Activated naive CD4-positive, alpha-beta T cell treated with anti-CD3 and anti-CD28 coated beads, Interleukin-2, amount 50 U/mL, for 24 hours (primary cell): ENCODE measurements at regions not wholly inside any gene's neighbourhood (a gene's known extent, or its start where the extent isn't known, plus 50 kb on each side); places are given as distances from the start of the nearest gene placed in this dataset.

Experiments used
- H3K27ac Mint-ChIP-seq: one replicate; pipeline ENCODE4 v1.8.0; 2021; ENCODE audit warnings: mild to moderate bottlenecking, mixed read lengths
- H3K27me3 Mint-ChIP-seq: one replicate; pipeline ENCODE4 v1.8.0; 2021; ENCODE audit warnings: mixed read lengths
- H3K36me3 Mint-ChIP-seq: one replicate; pipeline ENCODE4 v1.8.0; 2021; ENCODE audit warnings: mixed read lengths
- H3K4me1 Mint-ChIP-seq: one replicate; pipeline ENCODE4 v1.8.0; 2021; ENCODE audit warnings: mixed read lengths
- H3K4me3 Mint-ChIP-seq: one replicate; pipeline ENCODE4 v1.8.0; 2021; ENCODE audit warnings: mild to moderate bottlenecking, mixed read lengths
- H3K9me3 Mint-ChIP-seq: one replicate; pipeline ENCODE4 v1.8.0; 2021; ENCODE audit warnings: mixed read lengths

DNA sequence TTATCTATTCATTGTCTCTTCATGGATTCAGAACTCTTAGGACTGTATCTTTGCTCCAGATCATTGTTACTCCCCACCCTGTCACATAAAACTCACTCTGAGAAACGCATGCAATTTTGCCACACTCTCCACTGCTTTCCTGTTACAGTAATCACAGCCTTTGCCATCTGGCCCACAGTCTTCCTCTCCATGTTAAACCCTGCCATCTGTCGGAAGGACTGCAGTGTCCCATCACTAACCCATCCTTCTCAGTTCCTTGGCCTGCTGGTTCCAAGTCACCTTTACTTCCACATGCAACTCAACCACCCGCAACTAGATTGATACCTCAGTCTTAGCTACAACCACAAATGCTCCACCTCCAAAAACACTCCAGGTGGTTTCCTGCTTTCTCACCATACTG lies 308.7 kb upstream of the FAM241A start:
- H3K27ac Mint-ChIP-seq, result no peak overlapping the region
- peaks cover 2% of the 10 kb centered on the region for H3K27me3 Mint-ChIP-seq
- H3K4me3 Mint-ChIP-seq, result no peak overlapping the region
- H3K4me1 Mint-ChIP-seq, result no peaks in the 10 kb centered on the region
- H3K9me3 Mint-ChIP-seq, result no peaks in the 10 kb centered on the region
- no peaks in the 10 kb centered on the region for H3K36me3 Mint-ChIP-seq

DNA sequence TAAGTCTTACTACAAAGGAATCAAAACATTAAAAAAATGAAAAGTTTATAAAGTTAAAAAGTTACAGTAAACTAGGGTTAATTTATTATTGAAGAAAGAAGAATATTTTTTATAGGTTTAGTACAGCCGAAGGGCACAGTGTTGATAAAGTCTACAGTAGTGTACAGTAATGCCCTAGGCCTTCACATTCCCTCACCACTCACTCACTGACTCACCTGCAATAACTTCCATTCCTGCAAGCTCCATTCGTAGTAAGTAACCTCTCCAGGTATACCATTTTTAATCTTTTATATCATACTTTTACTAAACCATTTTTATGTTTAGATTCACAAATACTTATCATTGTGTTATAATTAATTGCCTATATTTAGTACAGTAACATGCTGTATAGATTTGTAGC lies 307.5 kb upstream of the FAM241A start:
- Mint-ChIP-seq H3K27me3 (peaks cover 2% of the 10 kb centered on the region), H3K4me3 (no peak overlapping the region), H3K36me3 (no peaks in the 10 kb centered on the region), H3K4me1 (no peaks in the 10 kb centered on the region), H3K9me3 (no peaks in the 10 kb centered on the region), H3K27ac (no peak overlapping the region)

DNA sequence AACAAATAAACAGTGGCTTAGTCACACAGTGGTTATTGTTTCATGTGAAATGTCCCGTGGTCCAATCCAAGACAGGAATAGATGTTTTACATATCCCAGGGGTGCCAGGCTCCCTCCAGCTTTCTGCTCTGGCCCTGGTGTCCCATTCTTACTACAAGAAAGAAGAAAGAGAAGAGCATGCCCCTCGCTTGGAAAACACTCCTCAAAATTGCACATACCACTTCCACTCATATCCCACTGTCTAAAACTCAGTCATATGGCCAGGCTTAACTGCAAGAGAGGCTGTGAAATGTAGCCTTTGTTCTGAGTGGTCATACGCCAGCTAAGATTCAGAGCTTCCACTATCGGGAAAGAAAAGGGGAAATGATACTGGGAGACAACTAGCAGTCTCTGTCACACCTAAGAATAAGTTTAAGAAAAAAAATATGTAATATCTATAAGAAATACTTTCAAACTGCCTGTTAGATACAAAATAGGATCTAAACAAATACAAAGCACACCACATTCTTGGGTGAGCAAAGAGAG lies 306.8 kb upstream of the FAM241A start:
- Mint-ChIP-seq H3K36me3 (no peaks in the 10 kb centered on the region), H3K9me3 (no peaks in the 10 kb centered on the region), H3K4me3 (no peak overlapping the region), H3K27me3 (peaks cover 2% of the 10 kb centered on the region), H3K27ac (no peak overlapping the region), H3K4me1 (no peaks in the 10 kb centered on the region)

DNA sequence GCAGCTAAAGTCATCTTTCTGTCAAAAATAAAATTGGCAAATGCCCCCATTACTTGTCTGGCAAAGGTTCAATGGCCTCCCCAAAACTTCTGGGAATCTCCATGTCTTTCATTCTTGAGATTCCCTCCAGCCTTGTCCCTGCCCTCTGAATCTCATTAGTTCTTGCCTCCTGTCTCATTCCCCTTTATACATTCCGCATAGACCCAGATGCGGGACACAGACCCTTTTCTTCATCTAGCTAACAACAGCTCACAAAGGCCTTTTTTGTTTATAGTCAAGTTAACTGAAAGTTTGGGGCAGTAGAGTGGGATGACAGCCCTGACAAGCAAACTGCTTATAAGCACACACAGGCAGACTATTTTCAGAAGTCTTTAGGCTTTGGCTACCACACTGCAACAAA lies 306.1 kb upstream of the FAM241A start:
- Mint-ChIP-seq H3K4me1 (no peaks in the 10 kb centered on the region), H3K9me3 (no peaks in the 10 kb centered on the region), H3K27ac (no peak overlapping the region), H3K36me3 (no peaks in the 10 kb centered on the region), H3K4me3 (no peak overlapping the region), H3K27me3 (peaks cover under 1% of the 10 kb centered on the region)

DNA sequence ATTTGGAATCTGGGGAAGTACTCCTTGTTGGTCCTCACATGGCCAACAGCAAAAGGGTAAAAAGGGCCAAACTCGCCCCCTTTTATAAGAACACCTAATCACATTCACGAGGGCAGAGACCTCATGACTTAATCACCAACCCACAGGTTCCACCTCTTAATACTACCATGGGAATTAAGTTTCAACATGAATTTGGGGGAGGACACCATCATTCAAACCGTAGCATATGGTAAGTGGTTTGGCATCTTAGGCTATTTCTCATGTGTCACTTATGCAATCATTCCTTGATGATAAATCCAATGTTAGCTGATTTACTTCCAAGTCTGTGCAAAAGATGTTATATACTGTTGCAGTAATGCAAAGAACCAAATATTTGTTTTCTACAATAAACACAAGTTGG lies 302.9 kb upstream of the FAM241A start:
- Mint-ChIP-seq H3K36me3 (no peaks in the 10 kb centered on the region), H3K4me3 (no peak overlapping the region), H3K27me3 (no peaks in the 10 kb centered on the region), H3K27ac (no peak overlapping the region), H3K4me1 (no peaks in the 10 kb centered on the region), H3K9me3 (no peaks in the 10 kb centered on the region)

DNA sequence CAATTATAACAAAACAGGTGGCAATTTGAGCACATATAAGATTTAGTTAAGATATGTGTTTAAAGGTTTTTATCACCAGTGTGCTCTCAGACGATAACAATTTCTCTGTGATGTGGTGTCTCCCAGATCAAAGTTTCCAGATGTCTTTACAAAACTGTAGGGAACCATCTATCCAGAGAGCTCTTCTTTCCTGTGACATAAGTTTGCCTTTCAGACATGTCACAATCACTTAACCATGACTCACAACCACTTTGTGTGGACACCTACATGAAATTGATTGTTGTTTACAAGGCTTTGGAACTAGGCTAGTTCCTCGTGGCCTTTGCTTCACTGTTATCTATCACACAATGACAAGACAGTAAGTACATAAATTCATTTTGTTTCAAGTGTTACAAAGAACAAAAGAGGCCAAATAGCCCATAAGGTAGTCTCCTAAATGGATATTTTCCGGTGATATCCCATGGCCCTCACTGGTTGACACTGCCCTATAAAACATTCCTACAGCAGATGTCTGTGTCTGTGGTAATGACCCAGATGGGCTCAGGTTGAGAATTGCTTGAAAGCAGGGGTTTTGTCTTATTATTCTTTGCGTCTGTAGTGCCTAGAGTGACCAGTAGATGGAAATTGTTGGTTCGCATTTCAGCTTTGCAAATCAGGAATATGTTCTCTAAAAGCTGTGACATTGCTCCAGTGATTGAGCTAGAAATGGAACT lies 297.8 kb upstream of the FAM241A start:
- no peaks in the 10 kb centered on the region for H3K4me1 Mint-ChIP-seq
- no peaks in the 10 kb centered on the region for H3K9me3 Mint-ChIP-seq
- H3K27me3 Mint-ChIP-seq, result no peaks in the 10 kb centered on the region
- no peak overlapping the region for H3K4me3 Mint-ChIP-seq
- no peak overlapping the region for H3K27ac Mint-ChIP-seq
- no peaks in the 10 kb centered on the region for H3K36me3 Mint-ChIP-seq

DNA sequence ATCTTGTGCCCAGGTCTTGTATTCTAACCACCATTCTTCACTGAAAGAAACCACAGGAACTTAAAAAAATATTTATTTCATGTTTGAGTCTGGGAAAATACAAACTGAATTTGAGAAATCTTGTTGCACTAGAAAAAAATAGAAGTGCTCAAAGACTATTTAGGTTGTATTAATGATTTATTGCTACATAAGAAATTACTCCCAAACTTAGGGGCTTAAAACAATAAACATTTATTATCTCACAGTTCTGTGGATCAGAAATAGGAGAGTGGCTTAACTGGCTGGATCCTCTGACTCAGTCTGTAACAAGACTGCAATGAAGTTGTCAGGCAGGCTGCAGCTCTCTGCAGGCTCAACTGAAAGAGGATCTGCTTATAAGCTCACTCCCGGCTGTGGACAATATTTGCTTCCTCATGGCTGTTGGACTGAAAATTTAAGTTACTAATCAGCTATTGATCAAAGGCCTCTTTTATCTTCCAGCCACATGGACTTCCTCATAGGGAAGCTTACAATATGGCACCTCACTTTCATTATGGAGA lies 295.4 kb upstream of the FAM241A start:
- H3K4me1 Mint-ChIP-seq, result no peaks in the 10 kb centered on the region
- no peak overlapping the region for H3K27ac Mint-ChIP-seq
- H3K9me3 Mint-ChIP-seq, result no peaks in the 10 kb centered on the region
- H3K27me3 Mint-ChIP-seq, result no peaks in the 10 kb centered on the region
- H3K4me3 Mint-ChIP-seq, result no peak overlapping the region
- no peaks in the 10 kb centered on the region for H3K36me3 Mint-ChIP-seq

DNA sequence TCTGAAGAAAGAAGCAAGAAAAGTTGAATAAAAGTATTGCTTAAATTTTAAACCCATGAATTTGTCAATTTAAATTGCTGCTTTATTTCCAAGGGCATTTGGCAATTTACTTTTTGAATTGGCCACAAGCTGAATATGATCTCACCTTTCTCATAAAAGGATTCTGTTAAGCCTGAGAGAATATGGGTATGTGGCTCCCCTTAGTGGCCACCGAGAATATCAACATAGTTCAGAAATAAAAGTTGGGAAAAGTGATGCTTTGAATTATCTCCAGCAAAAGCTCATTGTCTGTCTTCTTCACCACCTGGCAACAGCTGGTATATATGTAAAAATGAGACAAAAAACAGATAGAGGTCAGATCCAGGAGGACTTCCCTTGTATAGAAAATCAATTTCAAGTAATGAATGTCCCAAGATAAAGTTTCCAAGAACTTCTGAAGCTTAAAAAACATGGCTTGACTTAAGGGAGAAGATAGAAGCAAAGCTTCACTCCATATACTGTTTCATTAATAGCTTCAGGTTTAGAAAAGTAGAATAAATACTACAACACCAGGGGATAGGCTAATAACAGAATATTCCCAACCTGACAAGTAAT lies 290.7 kb upstream of the FAM241A start:
- Mint-ChIP-seq H3K36me3 (no peaks in the 10 kb centered on the region), H3K9me3 (no peaks in the 10 kb centered on the region), H3K4me3 (no peak overlapping the region), H3K27me3 (no peaks in the 10 kb centered on the region), H3K27ac (no peak overlapping the region), H3K4me1 (no peaks in the 10 kb centered on the region)

DNA sequence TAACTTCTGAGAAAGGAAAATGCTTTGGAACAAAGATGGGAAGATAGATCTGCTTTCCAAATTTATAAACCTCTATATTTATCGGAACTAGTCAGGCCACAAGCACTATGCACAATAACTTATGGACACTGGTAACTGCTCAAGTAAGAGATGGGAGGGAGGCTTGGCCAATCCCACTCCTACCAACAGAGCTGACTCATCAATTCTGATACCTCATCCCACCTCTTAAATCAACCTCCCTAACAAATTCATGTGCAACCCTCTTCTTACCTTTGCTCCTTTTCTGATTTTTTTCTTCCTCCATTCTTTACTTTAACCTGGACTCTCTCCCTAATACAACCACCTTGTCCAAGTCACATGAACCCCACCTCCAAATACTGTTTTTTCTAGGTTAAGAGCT lies 289.9 kb upstream of the FAM241A start:
- H3K4me1 Mint-ChIP-seq, result no peaks in the 10 kb centered on the region
- no peaks in the 10 kb centered on the region for H3K27me3 Mint-ChIP-seq
- H3K36me3 Mint-ChIP-seq, result no peaks in the 10 kb centered on the region
- H3K9me3 Mint-ChIP-seq, result no peaks in the 10 kb centered on the region
- no peak overlapping the region for H3K27ac Mint-ChIP-seq
- H3K4me3 Mint-ChIP-seq, result no peak overlapping the region

DNA sequence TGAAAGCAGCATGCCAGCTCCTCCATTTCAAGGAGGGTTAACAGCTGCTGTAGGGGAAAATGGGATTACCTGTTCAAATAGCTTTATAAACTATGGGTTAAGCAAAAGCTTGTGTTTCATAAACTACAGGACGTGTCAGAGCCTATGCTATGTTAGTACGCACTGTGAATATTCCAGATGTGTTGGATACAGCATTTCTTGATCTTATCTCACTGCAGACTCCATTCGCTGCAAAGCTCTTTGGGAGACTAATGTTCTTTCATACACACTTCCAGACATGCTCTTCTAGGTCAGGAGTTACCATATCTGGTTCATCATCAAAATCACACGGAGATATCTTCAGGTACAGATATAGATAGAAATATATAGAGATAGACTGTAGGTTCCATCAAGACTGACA lies 281.2 kb upstream of the FAM241A start:
- no peaks in the 10 kb centered on the region for H3K4me1 Mint-ChIP-seq

DNA sequence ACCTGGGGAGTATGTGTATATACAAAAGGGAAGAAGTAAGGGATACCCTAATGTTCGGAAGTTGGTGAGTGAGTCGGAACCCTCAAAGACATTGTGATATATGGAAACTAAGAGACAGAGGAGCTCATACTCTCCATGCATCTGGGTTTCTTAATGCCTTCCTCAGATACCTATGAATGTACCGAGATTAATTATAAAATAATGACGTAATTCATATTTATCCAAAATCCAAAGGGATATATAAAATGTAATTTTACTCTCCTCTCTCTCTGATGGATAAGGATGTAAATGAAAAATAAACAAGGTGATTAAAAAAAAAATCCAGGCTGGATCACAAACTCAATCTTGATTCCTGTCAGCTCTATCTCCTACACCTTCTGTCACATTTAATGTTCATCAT lies 275.9 kb upstream of the FAM241A start:
- H3K36me3 Mint-ChIP-seq, result no peaks in the 10 kb centered on the region
- no peak overlapping the region for H3K4me3 Mint-ChIP-seq
- H3K4me1 Mint-ChIP-seq, result no peaks in the 10 kb centered on the region
- H3K27ac Mint-ChIP-seq, result no peak overlapping the region
- H3K27me3 Mint-ChIP-seq, result no peaks in the 10 kb centered on the region
- H3K9me3 Mint-ChIP-seq, result no peaks in the 10 kb centered on the region

More for the DNA sequence above, 281.2 kb upstream of the FAM241A start:
- Mint-ChIP-seq H3K9me3 (no peaks in the 10 kb centered on the region), H3K36me3 (no peaks in the 10 kb centered on the region), H3K27ac (no peak overlapping the region), H3K4me3 (no peak overlapping the region), H3K27me3 (no peaks in the 10 kb centered on the region)

DNA sequence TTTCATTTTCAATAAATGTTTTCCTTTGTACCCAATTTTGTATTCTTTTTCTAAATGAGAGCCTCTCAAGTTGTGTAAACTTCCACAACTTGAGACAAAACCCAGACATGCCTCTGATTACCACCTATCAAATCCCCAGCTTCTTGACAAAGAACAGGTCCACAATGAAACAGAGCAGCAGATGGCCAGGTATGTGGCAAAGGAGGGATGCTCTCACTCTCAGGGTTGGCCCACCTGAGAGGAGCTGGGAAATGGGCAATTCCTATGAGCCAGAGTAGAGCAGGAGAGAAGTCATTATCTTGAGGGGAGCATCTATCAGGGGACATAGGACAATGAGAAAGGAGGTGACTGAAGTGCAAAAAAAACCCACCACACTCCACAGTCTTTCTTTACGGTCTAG lies 273.5 kb upstream of the FAM241A start:
- no peak overlapping the region for H3K27ac Mint-ChIP-seq
- H3K9me3 Mint-ChIP-seq, result no peaks in the 10 kb centered on the region
- H3K4me3 Mint-ChIP-seq, result no peak overlapping the region
- H3K4me1 Mint-ChIP-seq, result no peaks in the 10 kb centered on the region
- H3K27me3 Mint-ChIP-seq, result no peaks in the 10 kb centered on the region
- H3K36me3 Mint-ChIP-seq, result no peaks in the 10 kb centered on the region

DNA sequence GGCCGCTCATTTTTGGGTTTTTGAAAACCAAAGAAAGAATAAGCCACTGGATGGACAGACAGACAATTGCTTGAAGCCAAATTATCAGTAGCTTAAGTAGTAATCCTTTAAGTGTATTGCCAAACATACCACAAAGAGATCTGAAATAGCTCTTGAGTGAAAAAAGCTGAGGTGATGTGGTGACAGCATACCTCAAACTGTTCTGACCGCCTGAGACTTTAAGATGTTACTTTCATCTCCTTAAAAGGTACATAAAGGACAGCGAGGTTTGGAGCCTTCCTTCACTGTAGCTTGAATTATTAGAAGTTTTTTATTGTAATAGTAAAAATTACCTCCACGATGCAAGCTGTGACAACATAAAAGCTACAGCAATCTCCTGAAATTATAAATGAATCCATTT lies 271.5 kb upstream of the FAM241A start:
- no peak overlapping the region for H3K4me3 Mint-ChIP-seq
- H3K4me1 Mint-ChIP-seq, result no peaks in the 10 kb centered on the region
- H3K27me3 Mint-ChIP-seq, result no peaks in the 10 kb centered on the region
- H3K27ac Mint-ChIP-seq, result no peak overlapping the region
- H3K36me3 Mint-ChIP-seq, result no peaks in the 10 kb centered on the region
- no peaks in the 10 kb centered on the region for H3K9me3 Mint-ChIP-seq

DNA sequence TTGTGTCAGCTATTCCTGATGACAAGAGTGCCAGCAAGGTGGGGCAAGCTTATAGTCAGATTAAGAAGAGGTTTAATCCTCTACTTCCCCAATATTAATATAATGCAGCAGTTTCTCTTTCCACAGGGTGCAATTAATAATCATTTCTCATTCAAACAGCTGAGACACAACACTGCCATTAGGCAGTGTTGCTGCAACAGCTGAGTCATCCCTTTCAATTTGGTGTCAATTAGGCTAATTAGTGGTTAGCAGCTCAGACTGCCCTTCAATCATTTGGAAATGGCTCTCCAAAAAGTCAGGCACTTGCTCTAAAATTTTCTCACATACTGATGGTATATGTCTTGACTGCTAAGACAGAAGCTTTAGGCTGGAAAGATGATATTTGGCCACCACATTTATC lies 265.7 kb upstream of the FAM241A start:
- no peaks in the 10 kb centered on the region for H3K27me3 Mint-ChIP-seq
- H3K4me3 Mint-ChIP-seq, result no peak overlapping the region
- no peaks in the 10 kb centered on the region for H3K9me3 Mint-ChIP-seq
- H3K4me1 Mint-ChIP-seq, result no peaks in the 10 kb centered on the region
- no peak overlapping the region for H3K27ac Mint-ChIP-seq
- H3K36me3 Mint-ChIP-seq, result no peaks in the 10 kb centered on the region

DNA sequence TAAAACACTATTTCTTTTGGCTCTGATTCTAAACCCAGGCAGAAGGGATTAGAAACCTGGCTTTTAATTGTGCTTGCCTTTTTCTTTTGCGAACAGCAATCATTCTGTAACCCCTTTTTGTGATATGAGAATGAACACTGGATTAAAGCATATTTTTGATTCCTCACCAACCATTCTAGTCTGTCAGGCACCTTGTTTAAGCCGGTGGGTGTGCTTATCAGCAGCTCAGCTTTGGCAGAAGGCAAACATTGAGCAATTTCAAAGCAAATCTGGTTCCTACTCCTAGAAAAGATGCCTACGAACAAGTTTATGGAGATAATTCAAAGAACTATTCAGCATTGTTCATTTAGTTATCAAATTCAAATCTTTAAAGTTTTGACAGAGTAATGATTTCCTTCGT lies 265.1 kb upstream of the FAM241A start:
- H3K27me3 Mint-ChIP-seq, result no peaks in the 10 kb centered on the region
- no peaks in the 10 kb centered on the region for H3K36me3 Mint-ChIP-seq
- H3K9me3 Mint-ChIP-seq, result no peaks in the 10 kb centered on the region
- no peak overlapping the region for H3K4me3 Mint-ChIP-seq
- no peak overlapping the region for H3K27ac Mint-ChIP-seq
- no peaks in the 10 kb centered on the region for H3K4me1 Mint-ChIP-seq

DNA sequence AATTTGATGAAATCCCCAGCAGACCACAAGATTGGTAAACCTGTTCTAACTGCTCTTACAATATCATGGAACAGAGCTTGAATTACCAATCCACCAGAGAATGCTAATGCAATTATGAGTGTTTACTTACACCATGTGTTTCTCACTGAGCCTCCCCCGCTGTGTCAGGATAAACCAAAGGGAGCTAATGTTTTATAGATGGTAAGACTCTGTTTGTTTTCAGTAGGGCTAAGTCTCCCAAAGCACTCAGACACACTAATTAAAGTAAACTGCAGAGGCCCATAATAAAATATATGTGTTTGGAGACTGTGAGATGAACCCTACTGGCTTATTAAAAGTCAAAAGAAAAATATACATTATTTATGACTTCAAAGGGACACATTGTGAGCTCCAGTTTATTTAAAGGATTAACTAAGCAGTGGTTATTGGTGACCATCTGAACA lies 261.7 kb upstream of the FAM241A start:
- no peaks in the 10 kb centered on the region for H3K4me1 Mint-ChIP-seq
- H3K27ac Mint-ChIP-seq, result no peak overlapping the region
- H3K9me3 Mint-ChIP-seq, result no peaks in the 10 kb centered on the region
- H3K4me3 Mint-ChIP-seq, result no peak overlapping the region
- no peaks in the 10 kb centered on the region for H3K36me3 Mint-ChIP-seq
- no peaks in the 10 kb centered on the region for H3K27me3 Mint-ChIP-seq
